H9 (cell line): ENCODE measurements at regions not wholly inside any gene's neighbourhood (a gene's known extent, or its start where the extent isn't known, plus 50 kb on each side); places are given as distances from the start of the nearest gene placed in this dataset.

Experiments
- DNase-seq: peaks from one replicate; pipeline ENCODE4 v3.0.0-alpha.2; 2017
- H2AFZ ChIP-seq: one replicate; pipeline ENCODE4 v1.6.1; 2013; ENCODE audit warnings: mild to moderate bottlenecking, low read length, control low read depth, moderate library complexity
- H2AK5ac ChIP-seq: 2 replicates; pipeline ENCODE4 v1.6.1; 2013; ENCODE audit warnings: low read length, control low read depth, mixed read lengths; ENCODE audit not compliant: insufficient read length
- H2BK120ac ChIP-seq: one replicate; pipeline ENCODE4 v1.6.1; 2013; ENCODE audit warnings: low read depth, mild to moderate bottlenecking, low read length, control low read depth, inconsistent platforms; ENCODE audit not compliant: poor library complexity, severe bottlenecking
- H2BK12ac ChIP-seq: 2 replicates; pipeline ENCODE4 v1.6.1; 2013; ENCODE audit warnings: low read length, control low read depth, mixed read lengths, low read depth; ENCODE audit not compliant: insufficient read length
- H2BK15ac ChIP-seq: 2 replicates; pipeline ENCODE4 v1.6.1; 2013; ENCODE audit warnings: low read depth, low read length, control low read depth
- H2BK20ac ChIP-seq: one replicate; pipeline ENCODE4 v1.6.1; 2013; ENCODE audit warnings: low read depth, mild to moderate bottlenecking, low read length, control low read depth, inconsistent platforms; ENCODE audit not compliant: poor library complexity, severe bottlenecking
- H2BK5ac ChIP-seq: 2 replicates; pipeline ENCODE4 v1.6.1; 2013; ENCODE audit warnings: low read length, control low read depth, mixed read lengths; ENCODE audit not compliant: insufficient read length
- H3K14ac ChIP-seq: 2 replicates; pipeline ENCODE4 v1.6.1; 2013; ENCODE audit warnings: low read length, control low read depth; ENCODE audit not compliant: insufficient read depth
- H3K18ac ChIP-seq: 2 replicates; pipeline ENCODE4 v1.6.1; 2013; ENCODE audit warnings: low read depth, mild to moderate bottlenecking, mixed read lengths, low read length, control low read depth; ENCODE audit not compliant: insufficient read length
- H3K23ac ChIP-seq: 2 replicates; pipeline ENCODE4 v1.6.1; 2013; ENCODE audit warnings: low read length, control low read depth, mixed read lengths, low read depth; ENCODE audit not compliant: insufficient read length
- H3K23me2 ChIP-seq: 2 replicates; pipeline ENCODE4 v1.6.1; 2013; ENCODE audit warnings: low read depth, mild to moderate bottlenecking, mixed read lengths, low read length, control low read depth; ENCODE audit not compliant: insufficient read length, poor library complexity, severe bottlenecking
- H3K27ac ChIP-seq: 2 replicates; pipeline ENCODE4 v1.5.1; 2013; ENCODE audit warnings: low read length, control low read depth, mixed read lengths, low read depth; ENCODE audit not compliant: insufficient read length
- H3K27me3 ChIP-seq: 2 replicates; pipeline ENCODE4 v1.6.1; 2013; ENCODE audit warnings: low read length, control low read depth, inconsistent platforms; ENCODE audit not compliant: insufficient read depth
- H3K4ac ChIP-seq: 2 replicates; pipeline ENCODE4 v1.6.1; 2013; ENCODE audit warnings: low read depth, mild to moderate bottlenecking, control low read depth, inconsistent platforms, low read length, moderate library complexity
- H3K4me1 ChIP-seq: 2 replicates; pipeline ENCODE4 v1.6.1; 2013; ENCODE audit warnings: low read length, control low read depth, inconsistent platforms; ENCODE audit not compliant: insufficient read depth
- H3K4me2 ChIP-seq: 2 replicates; pipeline ENCODE4 v1.6.1; 2013; ENCODE audit warnings: low read length, control low read depth, mixed read lengths; ENCODE audit not compliant: insufficient read length, insufficient read depth
- H3K56ac ChIP-seq: 2 replicates; pipeline ENCODE4 v1.6.1; 2013; ENCODE audit warnings: low read depth, mild to moderate bottlenecking, mixed read lengths, low read length, control low read depth; ENCODE audit not compliant: insufficient read length
- H3K79me1 ChIP-seq: 2 replicates; pipeline ENCODE4 v1.6.1; 2013; ENCODE audit warnings: low read depth, mild to moderate bottlenecking, moderate library complexity, low read length, control low read depth, inconsistent platforms; ENCODE audit not compliant: insufficient read depth, poor library complexity, severe bottlenecking
- H3K79me2 ChIP-seq: 2 replicates; pipeline ENCODE4 v1.6.1; 2013; ENCODE audit warnings: low read length, control low read depth, inconsistent platforms; ENCODE audit not compliant: insufficient read depth
- H3K9ac ChIP-seq: 2 replicates; pipeline ENCODE4 v1.6.1; 2013; ENCODE audit warnings: low read length, control low read depth, mixed read lengths; ENCODE audit not compliant: insufficient read length; ENCODE audit errors: extremely low read depth
- H3K9me3 ChIP-seq: one replicate; pipeline ENCODE4 v1.6.1; 2013; ENCODE audit warnings: low read depth, low read length, inconsistent platforms; ENCODE audit not compliant: control insufficient read depth
- H3T11ph ChIP-seq: one replicate; pipeline ENCODE4 v1.6.1; 2013; ENCODE audit warnings: mild to moderate bottlenecking, low read length, control low read depth, inconsistent platforms
- H4K20me1 ChIP-seq: one replicate; pipeline ENCODE4 v1.6.1; 2013; ENCODE audit not compliant: control insufficient read depth, insufficient read length, insufficient read depth
- H4K5ac ChIP-seq: 2 replicates; pipeline ENCODE4 v1.6.1; 2013; ENCODE audit warnings: low read depth, mild to moderate bottlenecking, mixed read lengths, low read length, control low read depth; ENCODE audit not compliant: insufficient read length
- H4K8ac ChIP-seq: replicated peaks from 2 replicates; pipeline ENCODE4 v1.6.1; 2013; ENCODE audit warnings: low read length, control low read depth, mixed read lengths, low read depth; ENCODE audit not compliant: insufficient read length
- H4K91ac ChIP-seq: 2 replicates; pipeline ENCODE4 v1.6.1; 2013; ENCODE audit warnings: low read depth, mild to moderate bottlenecking, moderate library complexity, mixed read lengths, low read length, control low read depth; ENCODE audit not compliant: insufficient read length
- H3K27ac Mint-ChIP-seq, 3 experiments: 2 replicates in 2 of 3; 3 replicates in 1 of 3; pipeline ENCODE4 v1.8.0; 2020 to 2021; ENCODE audit warnings: mixed read lengths in 3 of 3, mild to moderate bottlenecking in 1 of 3, moderate library complexity in 1 of 3
- H3K27me3 Mint-ChIP-seq: 2 replicates; pipeline ENCODE4 v1.8.0; 2021; ENCODE audit warnings: low read depth, mild to moderate bottlenecking, moderate library complexity, mixed read lengths
- H3K36me3 Mint-ChIP-seq, 3 experiments: 2 replicates in 2 of 3; 3 replicates in 1 of 3; pipeline ENCODE4 v1.8.0; 2020 to 2021; ENCODE audit warnings: low read depth in 3 of 3, mixed read lengths in 3 of 3; ENCODE audit not compliant: insufficient read depth in 1 of 3
- H3K4me1 Mint-ChIP-seq, 2 experiments: 2 replicates each; pipeline ENCODE4 v1.8.0; 2020; ENCODE audit warnings: mixed read lengths in 2 of 2
- H3K4me3 Mint-ChIP-seq, 2 experiments: 2 replicates in 1 of 2; 3 replicates in 1 of 2; pipeline ENCODE4 v1.8.0; 2020 to 2021; ENCODE audit warnings: mild to moderate bottlenecking in 2 of 2, mixed read lengths in 2 of 2, moderate library complexity in 1 of 2
- H3K9me3 Mint-ChIP-seq, 2 experiments: 2 replicates in 1 of 2; 3 replicates in 1 of 2; pipeline ENCODE4 v1.8.0; 2020; ENCODE audit warnings: mild to moderate bottlenecking in 2 of 2, mixed read lengths in 2 of 2, moderate library complexity in 1 of 2
- WGBS: extraction: QIAGEN DNeasy Blood & Tissue Kit; methylation state at CpG from one replicate; pipeline ENCODE4 v1.1.7; 2013; ENCODE audit warnings: missing lambda C conversion rate, low lambda C conversion rate, mixed read lengths; ENCODE audit not compliant: insufficient read length; ENCODE audit errors: extremely low coverage; 5-methylcytosine and 5-hydroxymethylcytosine counted together
- TF ChIP-seq, protein P1 (sequence below): fragments of 200-600 bp; sonication (generic); conservative IDR thresholded peaks from 3 replicates; pipeline ENCODE4 v1.8.0; 2021; ENCODE audit warnings: antibody characterized with exemption, mild to moderate bottlenecking

DNA sequence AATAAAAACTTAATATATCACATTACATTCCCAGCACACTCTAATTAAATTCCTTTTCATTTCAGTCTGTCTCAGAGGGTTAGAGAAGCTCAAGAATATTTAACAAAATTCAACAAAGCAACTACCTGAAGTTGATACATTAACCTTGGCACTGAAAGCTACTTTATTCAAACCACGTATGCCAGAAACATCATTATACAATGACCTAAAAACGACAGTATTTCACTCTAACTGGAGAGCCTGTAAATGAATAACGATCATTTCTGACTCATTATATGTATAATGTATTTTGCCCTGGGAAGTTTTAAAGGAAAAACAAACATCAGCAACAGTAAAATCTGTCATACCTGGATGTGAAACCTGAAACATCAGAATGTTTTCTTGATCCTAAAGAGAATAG, 270.1 kb downstream of the SLITRK5 start:
- Histone ChIP-seq H3K4me2 (no peak overlapping the region), H2AFZ (no peak overlapping the region), H3K27me3 (no peaks in the 10 kb centered on the region), H3K79me1 (no peaks in the 10 kb centered on the region), H3K9me3 (no peaks in the 10 kb centered on the region), H3K18ac (no peak overlapping the region), H3K9ac (no peak overlapping the region), H3K23ac (no peak overlapping the region), H3K23me2 (no peaks in the 10 kb centered on the region), H4K5ac (no peak overlapping the region), H4K91ac (no peak overlapping the region), H4K20me1 (no peaks in the 10 kb centered on the region), H3K4me1 (no peaks in the 10 kb centered on the region), H2BK12ac (no peak overlapping the region), H3K27ac (no peak overlapping the region), H2BK5ac (no peak overlapping the region), H3K14ac (no peak overlapping the region), H2BK120ac (no peak overlapping the region), H2BK20ac (no peak overlapping the region), H3K4ac (no peak overlapping the region), H4K8ac (no peak overlapping the region), H3K79me2 (no peaks in the 10 kb centered on the region), H3K56ac (no peak overlapping the region), H3T11ph (no peak overlapping the region), H2AK5ac (no peak overlapping the region), H2BK15ac (no peak overlapping the region)
- no peak for DNase-seq
- Mint-ChIP-seq H3K27me3 (no peaks in the 10 kb centered on the region; the same call in 1 of the 2 replicates), H3K36me3 (no peaks in the 10 kb centered on the region), H3K27ac (no peak overlapping the region), H3K9me3 (peaks cover 0 to 5% of the 10 kb centered on the region in 2 experiments; a peak in 2 of 5 replicates), H3K4me1 (no peaks in the 10 kb centered on the region), H3K4me3 (no peak overlapping the region)
- TF ChIP-seq, protein P1, sequence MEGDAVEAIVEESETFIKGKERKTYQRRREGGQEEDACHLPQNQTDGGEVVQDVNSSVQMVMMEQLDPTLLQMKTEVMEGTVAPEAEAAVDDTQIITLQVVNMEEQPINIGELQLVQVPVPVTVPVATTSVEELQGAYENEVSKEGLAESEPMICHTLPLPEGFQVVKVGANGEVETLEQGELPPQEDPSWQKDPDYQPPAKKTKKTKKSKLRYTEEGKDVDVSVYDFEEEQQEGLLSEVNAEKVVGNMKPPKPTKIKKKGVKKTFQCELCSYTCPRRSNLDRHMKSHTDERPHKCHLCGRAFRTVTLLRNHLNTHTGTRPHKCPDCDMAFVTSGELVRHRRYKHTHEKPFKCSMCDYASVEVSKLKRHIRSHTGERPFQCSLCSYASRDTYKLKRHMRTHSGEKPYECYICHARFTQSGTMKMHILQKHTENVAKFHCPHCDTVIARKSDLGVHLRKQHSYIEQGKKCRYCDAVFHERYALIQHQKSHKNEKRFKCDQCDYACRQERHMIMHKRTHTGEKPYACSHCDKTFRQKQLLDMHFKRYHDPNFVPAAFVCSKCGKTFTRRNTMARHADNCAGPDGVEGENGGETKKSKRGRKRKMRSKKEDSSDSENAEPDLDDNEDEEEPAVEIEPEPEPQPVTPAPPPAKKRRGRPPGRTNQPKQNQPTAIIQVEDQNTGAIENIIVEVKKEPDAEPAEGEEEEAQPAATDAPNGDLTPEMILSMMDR: no peak
- no CpG with 5 or more reads among the region's 3 CpGs for WGBS
